ENCODE measurements at regions not wholly inside any gene's neighbourhood (a gene's known extent, or its start where the extent isn't known, plus 50 kb on each side); places are given as distances from the start of the nearest gene placed in this dataset.

DNA sequence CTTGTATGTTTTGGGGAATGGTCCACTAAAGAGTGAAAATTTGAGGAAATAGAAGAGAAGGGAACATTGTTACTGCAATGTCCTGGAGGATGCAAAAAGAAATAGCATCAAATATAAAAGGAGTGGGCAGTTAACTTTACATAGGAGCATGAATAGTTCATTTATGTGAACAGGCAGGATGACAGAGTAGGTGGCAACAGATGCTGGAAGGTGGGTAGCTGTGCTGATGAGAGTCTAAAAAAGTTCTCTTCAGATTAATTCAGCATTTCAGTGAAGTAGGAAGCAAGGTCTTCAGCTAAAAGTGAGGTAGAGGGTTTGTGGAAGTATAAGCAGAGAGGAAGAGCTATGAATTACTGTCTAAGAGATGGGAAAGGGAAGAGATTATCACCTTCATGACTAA lies 276.5 kb downstream of the KIF2B start:
- TF ChIP-seq CTCF (conservative IDR thresholded peaks at IDR 0.05; ENCODE audit: low read depth, low read length): no peak
- H3K4me3 ChIP-seq (ENCODE audit: low read depth, low read length): no peak overlapping the region
- DNase-seq (ENCODE audit: low read depth): no peak

GRCh38 chr17:54102246-54102645 lies 279.5 kb downstream of the KIF2B start:
- DNase-seq (ENCODE audit: low read depth): no peak
- no peak for TF ChIP-seq CTCF (conservative IDR thresholded peaks at IDR 0.05; ENCODE audit: low read depth, low read length)

GRCh38 chr17:54111576-54111975 lies 288.8 kb downstream of the KIF2B start:
- H3K4me3 ChIP-seq (ENCODE audit: low read depth, low read length): no peak overlapping the region
- no peak for DNase-seq (ENCODE audit: low read depth)
- no peak for TF ChIP-seq CTCF (conservative IDR thresholded peaks at IDR 0.05; ENCODE audit: low read depth, low read length)

More at GRCh38 chr17:54102246-54102645, 279.5 kb downstream of the KIF2B start:
- no peak overlapping the region for H3K4me3 ChIP-seq (ENCODE audit: low read depth, low read length)

GRCh38 chr17:54117452-54117851 lies 294.7 kb downstream of the KIF2B start:
- H3K4me3 ChIP-seq (ENCODE audit: low read depth, low read length): no peak overlapping the region
- DNase-seq (ENCODE audit: low read depth): no peak
- TF ChIP-seq CTCF (conservative IDR thresholded peaks at IDR 0.05; ENCODE audit: low read depth, low read length): no peak

GRCh38 chr17:54124456-54124855 lies 301.7 kb downstream of the KIF2B start:
- H3K4me3 ChIP-seq (ENCODE audit: low read depth, low read length): no peak overlapping the region
- no peak for DNase-seq (ENCODE audit: low read depth)
- TF ChIP-seq CTCF (conservative IDR thresholded peaks at IDR 0.05; ENCODE audit: low read depth, low read length): no peak

- TF ChIP-seq CTCF (conservative IDR thresholded peaks at IDR 0.05; ENCODE audit: low read depth, low read length): no peak
- no peak for DNase-seq (ENCODE audit: low read depth)
- no peak overlapping the region for H3K4me3 ChIP-seq (ENCODE audit: low read depth, low read length)
Measured at GRCh38 chr17:54153423-54153822, 330.7 kb downstream of the KIF2B start.

DNA sequence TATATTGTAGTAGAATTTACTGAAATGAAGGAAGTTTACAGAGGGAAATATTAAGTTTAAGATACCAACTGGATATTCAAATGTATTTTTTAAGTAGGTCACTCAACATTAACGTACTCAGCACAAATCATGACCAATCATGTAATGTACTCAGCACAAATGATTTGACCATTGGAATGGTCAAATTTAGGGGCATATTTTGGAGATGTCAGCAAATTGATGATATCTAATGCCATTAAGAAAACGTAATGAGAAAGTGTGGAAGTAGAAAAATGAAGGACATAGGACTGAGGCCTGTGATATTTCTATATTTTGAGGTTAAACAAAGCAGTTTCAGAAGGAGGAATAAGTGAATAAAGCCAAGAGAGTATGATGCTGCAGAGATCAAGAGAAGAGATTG lies 334.8 kb downstream of the KIF2B start:
- TF ChIP-seq CTCF (conservative IDR thresholded peaks at IDR 0.05; ENCODE audit: low read depth, low read length): no peak
- no peak overlapping the region for H3K4me3 ChIP-seq (ENCODE audit: low read depth, low read length)
- no peak for DNase-seq (ENCODE audit: low read depth)
